Smooth muscle cell of the brain vasculature (primary cell): ENCODE measurements at regions not wholly inside any gene's neighbourhood (a gene's known extent, or its start where the extent isn't known, plus 50 kb on each side); places are given as distances from the start of the nearest gene placed in this dataset.
A peak's percentile ranks its signal among the peaks of the same experiment; 100 is the strongest.

ENCODE experiments used
- DNase-seq: peaks from one replicate; pipeline ENCODE4 v3.0.0-alpha.2; 2012; ENCODE audit warnings: low read depth, low spot score

GRCh38 chr1:58310881-58311280 lies 235.6 kb downstream of the OMA1 start:
- DNase-seq = no peak

GRCh38 chr1:58310469-58310868 lies 236.1 kb downstream of the OMA1 start:
- DNase-seq = no peak

DNA sequence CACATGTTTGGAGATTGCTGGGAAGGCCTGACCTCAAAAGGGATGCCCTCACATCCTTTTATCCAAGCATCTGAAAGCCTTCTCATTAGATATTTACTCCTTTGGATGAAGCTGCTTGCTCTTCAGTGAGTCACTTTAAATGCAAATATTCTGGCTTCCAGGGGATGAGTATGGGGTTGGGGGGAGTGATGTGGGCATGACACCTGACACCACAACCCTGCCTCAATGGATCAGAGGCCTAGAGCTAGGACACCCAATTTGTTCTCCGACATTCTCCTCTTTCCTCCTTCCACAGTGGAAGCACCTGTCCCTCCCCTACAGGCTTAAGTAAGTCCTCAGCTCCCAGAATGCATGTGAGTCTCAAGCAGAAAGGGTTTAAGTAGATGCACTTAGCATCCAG lies 238.3 kb downstream of the OMA1 start:
- DNase-seq = no peak

GRCh38 chr1:58307431-58307830 lies 239.1 kb downstream of the OMA1 start:
- DNase-seq = no peak

- DNase-seq = no peak
Observed at GRCh38 chr1:58305622-58306021, 240.9 kb downstream of the OMA1 start.

DNA sequence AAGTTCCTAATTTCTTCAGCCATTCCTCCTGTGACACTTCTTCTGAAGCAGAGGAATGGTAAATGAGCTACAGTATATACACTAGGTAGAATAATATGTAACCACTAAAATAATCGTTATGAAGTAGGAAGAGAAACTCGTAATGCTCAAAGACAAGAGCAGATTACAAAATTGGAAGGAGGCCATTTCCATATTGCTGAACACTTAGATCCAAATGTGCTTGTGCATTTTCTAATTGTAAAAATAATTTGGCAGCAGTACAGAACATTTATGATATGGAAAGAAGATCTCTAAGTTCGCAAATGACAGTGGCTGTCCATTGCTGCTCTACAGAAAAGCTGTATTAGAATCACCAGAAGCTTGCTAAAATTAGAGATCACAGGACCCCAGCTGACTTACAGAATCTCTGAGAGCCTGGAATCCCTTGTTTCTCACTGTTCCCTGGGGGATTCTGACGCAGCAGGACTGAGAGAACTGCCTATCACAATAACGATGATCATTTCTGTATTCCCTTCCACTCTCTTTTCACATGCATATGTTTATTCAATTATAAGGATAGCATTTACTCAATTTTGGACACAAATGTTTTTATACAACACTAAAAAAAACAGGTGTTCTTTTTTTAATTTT lies 242.1 kb downstream of the OMA1 start:
- DNase-seq = no peak

DNA sequence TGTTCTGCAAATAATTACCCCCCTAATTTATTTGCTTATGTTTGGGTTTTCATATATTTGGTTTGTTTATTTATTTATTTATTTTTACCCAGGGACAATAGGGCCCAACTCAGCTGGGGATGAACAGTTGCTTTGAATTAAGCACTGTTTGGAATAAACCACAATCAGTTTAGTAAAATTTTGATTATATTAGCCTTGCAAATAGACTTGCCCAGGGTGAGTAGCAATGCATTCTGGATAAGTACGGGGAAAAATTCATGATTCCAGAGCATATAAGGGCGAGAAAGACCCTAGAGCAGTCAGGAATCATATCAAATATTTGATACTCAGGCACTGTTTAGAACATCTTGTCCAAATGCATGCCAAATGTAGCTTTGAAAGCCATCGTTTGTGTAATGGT lies 242.7 kb downstream of the OMA1 start:
- DNase-seq = no peak

DNA sequence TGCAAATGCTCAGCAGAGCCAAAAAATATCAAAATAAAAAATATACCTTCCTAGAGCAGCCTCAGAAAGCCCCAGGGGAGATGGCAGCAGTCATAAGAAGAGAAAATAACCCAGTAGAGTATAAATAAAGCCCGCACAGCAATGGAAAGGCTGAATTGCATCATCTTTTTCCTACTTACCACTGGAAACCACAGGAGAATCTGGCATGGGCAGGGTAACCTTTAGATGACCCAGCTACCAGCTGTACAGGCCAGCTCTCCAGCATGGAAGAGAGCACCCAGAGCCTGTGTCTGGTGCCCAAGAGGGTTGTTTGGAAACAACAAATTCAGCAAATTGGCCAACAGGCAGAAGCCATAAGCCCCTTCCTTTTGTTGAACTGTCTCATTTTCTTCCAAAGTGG lies 253.1 kb downstream of the OMA1 start:
- no peak for DNase-seq

DNA sequence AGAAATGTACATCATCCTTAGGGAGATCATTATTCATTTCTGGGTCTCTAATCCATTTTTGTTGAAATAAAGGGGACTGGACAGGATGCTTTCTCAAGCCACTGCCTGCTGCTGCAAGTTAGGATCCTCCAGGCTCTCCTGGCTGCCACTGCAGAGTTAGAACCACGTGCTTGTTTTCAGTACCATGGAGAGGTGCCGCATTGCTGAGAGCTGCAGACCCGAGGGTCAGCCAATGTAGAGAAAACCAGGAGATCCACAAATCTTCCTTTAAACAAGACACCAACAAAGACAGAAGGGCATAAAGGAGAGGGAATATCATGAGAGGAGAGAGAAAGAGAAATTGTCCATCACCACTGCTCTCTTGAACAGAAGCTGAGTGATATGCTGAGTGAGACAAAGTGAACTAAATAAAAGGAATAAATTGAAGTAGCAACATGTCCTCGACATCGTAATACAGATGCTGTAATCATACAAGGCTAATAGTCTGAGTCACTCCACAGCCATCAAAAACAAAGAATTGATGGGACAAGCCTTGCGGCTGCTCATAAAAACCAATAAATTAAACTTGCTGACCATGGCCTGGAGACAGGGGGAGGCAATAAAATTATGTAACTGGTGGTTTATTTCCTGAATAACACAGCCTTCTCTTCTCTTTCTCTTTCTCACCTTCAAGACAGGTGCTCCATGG lies 255.7 kb downstream of the OMA1 start:
- peak; percentile 7 for DNase-seq

DNA sequence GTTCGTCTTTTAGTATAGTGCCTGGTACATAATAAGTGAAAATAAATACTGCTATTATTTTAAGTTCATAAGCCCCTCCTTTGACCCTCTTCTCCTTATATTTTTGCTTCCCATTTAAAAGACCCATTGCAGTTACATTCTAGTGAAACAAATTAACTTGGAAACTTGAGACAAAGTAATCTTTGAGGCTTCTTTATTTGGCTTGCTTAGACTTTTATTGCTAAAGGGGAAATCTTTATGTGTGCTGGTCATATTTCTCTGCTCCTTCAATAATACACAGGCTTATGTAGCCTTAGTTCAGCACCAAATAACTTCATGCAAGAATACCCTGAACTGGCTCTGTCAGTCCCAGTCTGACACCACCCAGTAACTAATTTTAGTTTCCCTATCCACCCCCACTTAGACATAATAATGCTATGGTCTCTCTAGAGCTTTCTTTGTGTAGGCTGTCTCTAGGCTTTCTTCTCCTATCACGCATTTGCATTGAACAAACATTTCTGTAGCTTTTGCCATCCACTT lies 257.8 kb downstream of the OMA1 start:
- DNase-seq = no peak

DNA sequence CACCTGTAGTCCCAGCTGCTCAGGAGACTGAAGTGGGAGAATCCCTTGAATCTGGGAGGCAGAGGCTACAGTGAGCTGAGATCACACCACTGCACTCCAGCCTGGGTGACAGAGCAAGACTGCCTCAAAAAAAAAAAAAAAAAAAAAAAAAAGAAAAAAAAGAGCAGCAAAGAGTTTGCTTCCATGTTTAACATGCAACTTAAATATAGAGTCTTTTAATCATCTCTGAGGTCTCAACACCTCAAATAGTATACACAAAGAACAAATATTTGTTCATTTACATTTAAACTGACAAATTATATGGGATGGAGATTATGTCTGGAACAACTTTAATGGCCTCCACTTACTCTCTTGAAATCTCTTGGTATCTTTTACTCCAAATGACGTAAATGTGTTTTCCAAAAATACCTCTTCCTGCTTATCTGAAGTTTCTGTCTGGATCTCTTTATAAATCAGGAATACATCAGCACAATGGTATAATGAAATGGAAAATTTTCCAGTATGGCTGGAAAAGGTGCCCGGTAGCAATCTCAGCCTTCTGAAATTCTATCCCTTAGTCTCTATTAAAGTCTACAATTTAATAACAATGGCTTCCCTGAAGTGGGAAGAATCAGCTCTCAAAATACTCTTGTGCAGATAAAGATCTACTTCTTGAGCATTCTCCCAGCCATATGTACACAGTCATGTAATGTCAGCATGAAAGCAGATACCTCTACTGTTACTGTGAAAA lies 258.5 kb downstream of the OMA1 start:
- no peak for DNase-seq

DNA sequence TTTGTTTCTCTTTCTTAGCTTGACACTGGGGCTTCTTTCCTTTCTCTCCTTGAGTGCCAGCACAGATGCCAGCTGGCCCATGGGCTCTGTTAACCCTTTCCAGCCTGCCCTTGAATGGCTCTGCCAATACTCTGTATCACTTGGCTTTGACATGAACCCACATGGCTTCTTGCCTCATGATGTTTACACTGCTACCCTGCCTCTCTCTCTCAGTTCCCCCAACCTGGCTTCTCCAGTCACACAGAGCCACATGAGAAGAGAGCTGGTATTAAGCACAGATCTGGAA lies 262.4 kb downstream of the OMA1 start:
- no peak for DNase-seq

DNA sequence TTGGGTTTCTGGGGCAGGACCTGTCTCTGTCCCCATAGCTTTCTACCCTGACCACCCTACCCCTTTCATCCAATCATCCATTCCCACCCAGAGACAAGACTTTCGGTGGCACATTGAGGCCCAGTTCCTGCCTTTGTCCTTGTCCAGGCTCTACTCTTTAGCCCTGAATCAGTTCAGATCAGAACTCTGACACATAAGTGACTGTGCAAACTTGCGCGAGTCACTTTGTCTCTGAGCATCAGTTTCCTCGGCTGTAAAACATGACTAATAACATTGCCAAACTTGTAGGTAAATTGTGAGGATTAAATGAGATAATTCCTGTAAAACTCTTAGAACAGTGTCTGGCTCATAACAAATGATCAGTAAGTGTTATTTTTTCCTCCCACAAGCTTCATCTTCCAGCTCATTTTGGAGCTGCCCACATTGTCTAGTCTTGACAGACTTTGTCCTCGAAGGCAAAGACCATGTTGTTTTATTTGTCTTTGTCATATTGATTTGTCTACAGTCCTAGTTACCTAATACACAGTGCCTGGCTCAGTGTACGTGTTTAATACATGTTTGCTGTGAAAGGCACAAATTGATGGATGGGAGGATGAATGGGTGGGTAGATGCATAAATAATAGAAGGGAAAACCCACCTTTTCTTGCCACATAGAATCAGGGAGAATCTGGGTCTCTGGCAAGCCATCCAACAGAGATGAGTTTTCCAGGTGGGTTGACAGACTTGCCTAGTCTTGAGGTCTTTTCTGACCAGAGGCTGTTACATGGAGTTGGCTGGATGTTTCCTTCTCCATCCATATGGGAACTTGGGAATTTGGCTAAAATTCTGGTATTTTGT lies 262.9 kb downstream of the OMA1 start:
- no peak for DNase-seq

DNA sequence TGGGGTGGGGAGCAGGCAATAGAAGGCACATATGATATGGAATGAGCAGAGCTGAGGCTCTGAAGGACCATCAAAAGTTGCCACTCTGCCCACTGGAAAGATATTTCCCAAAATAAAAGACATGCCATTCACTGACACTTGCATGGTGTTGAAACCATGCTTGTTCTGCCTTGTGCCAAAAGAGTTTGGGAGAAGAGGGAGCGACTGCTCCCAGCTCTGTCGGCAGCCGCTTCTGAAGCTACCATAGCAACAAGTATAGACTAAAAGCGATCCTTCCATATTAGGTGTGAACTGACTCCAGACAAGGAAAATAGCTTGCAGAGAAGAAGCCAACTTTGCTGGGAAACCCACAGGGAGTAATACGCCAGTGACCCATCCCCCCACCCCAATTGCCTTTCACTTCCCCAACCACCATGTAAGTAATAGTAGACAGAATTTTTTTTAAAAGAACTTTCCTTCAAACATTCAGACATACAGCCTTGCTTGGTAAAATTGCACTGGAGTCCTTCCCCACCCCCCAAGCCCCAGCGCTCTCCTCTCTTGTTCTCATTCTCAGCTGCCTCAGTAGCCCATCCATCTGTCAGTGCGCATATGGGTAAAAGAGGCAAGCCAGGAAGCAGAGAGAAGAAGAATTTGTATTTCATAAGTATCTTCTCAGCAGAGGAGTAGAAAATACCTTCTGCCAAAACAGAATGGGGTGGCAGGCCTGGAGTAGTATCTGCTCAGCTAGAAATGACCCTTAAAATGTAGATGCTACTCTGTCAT lies 263.7 kb downstream of the OMA1 start:
- no peak for DNase-seq

- DNase-seq = no peak
Observed at GRCh38 chr1:58266242-58266641, 280.3 kb downstream of the OMA1 start.

DNA sequence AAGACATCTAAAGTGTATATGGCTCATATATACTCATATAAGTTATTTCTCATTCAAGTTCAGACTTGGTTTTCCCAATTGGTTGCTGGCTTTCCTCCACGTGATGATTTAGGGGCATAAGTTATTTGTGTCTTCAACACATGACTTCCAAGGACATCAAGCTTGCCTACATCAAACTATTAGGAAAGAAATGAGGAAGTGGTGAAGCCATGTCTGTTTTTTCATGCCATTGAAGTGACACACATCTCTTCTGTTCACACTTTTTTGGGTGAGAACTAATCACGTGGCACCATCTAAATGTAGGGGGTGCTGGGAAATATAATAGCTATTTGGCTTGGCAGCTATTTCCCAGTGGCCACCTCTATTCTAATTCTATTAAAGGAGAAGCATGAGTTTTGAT lies 282.1 kb downstream of the OMA1 start:
- DNase-seq = no peak

GRCh38 chr1:58262702-58263101 lies 283.8 kb downstream of the OMA1 start:
- no peak for DNase-seq

DNA sequence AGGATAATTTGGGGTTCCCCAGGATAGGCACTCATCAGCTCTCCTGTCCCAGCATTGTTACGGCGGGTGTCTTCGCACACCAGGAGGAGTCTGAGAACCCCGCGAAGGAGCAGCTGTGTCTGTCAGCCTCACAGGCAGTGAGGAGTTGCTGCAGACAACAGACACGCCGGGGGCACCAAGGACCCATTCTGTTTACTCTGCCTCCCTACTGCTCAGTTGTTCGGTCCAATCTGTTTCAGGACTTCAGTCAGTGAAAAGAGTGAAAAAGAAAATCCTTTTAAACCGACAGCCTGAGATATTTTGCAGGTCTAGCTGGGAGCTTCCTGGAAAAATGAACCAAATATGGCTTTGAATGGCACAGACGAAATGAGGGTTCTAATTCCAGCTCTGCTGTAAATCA lies 288.4 kb downstream of the OMA1 start:
- no peak for DNase-seq

GRCh38 chr1:58257003-58257402 lies 289.5 kb downstream of the OMA1 start:
- DNase-seq = no peak

- DNase-seq = no peak
Observed at GRCh38 chr1:58256546-58256945, 290.0 kb downstream of the OMA1 start.

DNA sequence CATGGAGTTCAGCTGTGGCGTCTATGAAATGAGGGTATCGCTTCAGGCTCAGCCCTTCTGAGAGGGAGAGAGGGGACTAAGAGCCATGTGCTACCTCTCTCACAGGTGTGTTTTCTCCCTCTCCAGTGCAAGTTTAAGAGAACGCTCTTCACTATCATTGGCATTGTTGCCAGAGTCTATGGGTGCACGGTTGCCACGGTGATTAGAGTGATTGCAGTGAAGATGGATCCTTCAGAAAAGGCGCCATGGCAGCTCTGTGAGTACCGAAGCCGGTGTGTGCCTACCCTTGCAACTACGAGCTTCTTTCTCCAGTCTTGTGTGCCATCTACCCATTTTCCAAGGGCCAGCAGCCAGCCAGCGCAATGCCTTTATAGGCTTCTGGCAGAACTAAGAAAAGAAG lies 290.5 kb downstream of the OMA1 start:
- no peak for DNase-seq
